ENCODE measurements at regions not wholly inside any gene's neighbourhood (a gene's known extent, or its start where the extent isn't known, plus 50 kb on each side); places are given as distances from the start of the nearest gene placed in this dataset.

DNA sequence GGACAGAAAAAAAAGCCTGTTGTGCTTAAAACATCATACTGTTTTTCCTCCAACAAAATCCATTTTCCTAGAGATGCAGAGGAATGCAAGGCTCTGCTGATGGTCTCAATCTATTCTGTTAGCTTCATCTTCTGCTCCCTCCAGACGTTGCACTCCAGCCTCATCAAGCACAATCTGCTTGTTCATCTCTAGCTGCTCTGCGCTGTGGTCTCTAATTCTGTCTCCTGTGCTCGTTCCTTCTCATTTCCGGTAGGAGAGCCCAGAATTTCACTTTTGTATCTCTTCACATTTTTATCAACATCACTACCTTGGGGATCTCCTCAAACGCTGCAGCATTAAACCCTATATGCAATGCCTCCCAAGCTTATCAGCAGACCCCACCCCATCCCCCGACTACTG, 708.9 kb downstream of the RNF144A start:
- TF ChIP-seq, protein P1, sequence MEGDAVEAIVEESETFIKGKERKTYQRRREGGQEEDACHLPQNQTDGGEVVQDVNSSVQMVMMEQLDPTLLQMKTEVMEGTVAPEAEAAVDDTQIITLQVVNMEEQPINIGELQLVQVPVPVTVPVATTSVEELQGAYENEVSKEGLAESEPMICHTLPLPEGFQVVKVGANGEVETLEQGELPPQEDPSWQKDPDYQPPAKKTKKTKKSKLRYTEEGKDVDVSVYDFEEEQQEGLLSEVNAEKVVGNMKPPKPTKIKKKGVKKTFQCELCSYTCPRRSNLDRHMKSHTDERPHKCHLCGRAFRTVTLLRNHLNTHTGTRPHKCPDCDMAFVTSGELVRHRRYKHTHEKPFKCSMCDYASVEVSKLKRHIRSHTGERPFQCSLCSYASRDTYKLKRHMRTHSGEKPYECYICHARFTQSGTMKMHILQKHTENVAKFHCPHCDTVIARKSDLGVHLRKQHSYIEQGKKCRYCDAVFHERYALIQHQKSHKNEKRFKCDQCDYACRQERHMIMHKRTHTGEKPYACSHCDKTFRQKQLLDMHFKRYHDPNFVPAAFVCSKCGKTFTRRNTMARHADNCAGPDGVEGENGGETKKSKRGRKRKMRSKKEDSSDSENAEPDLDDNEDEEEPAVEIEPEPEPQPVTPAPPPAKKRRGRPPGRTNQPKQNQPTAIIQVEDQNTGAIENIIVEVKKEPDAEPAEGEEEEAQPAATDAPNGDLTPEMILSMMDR (IDR thresholded peaks at IDR 0.05) = no peak
- TF ChIP-seq POLR2A (IDR thresholded peaks at IDR 0.05) = no peak
